ENCODE measurements at regions not wholly inside any gene's neighbourhood (a gene's known extent, or its start where the extent isn't known, plus 50 kb on each side); places are given as distances from the start of the nearest gene placed in this dataset.
"Not testable (repeated sequence)": the region's sequence is repeated elsewhere in the genome, so short reads cannot be mapped to it uniquely, and the experiment has no call there.

DNA sequence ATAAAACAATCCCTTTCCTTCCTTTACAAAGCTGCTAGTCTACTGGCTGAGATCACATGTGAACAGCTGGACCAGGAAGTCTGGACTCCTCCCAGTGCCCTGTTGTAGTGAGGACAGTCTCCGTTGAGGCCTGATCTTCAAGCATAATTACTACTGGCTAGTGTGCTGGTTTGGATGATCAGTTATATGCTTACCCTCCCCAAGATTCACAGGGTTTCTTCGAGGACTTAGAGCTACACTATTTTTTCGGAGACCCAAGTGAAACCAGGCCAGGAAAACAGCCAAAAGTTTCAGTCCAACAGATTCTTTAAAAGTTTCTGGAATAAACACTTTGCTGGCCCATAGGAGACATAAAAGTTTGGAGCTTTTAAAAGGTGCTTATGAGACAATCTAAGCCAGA is 194.9 kb upstream of the CDH11 start:
- DNase-seq (ENCODE audit: low read depth), result no peak
- H3K4me3 ChIP-seq (ENCODE audit: low read depth, low read length), result no peak overlapping the region
- TF ChIP-seq, protein P1, sequence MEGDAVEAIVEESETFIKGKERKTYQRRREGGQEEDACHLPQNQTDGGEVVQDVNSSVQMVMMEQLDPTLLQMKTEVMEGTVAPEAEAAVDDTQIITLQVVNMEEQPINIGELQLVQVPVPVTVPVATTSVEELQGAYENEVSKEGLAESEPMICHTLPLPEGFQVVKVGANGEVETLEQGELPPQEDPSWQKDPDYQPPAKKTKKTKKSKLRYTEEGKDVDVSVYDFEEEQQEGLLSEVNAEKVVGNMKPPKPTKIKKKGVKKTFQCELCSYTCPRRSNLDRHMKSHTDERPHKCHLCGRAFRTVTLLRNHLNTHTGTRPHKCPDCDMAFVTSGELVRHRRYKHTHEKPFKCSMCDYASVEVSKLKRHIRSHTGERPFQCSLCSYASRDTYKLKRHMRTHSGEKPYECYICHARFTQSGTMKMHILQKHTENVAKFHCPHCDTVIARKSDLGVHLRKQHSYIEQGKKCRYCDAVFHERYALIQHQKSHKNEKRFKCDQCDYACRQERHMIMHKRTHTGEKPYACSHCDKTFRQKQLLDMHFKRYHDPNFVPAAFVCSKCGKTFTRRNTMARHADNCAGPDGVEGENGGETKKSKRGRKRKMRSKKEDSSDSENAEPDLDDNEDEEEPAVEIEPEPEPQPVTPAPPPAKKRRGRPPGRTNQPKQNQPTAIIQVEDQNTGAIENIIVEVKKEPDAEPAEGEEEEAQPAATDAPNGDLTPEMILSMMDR (IDR thresholded peaks at IDR 0.05; ENCODE audit: insufficient read depth, low read depth, low read length, missing control alignments), result no peak

DNA sequence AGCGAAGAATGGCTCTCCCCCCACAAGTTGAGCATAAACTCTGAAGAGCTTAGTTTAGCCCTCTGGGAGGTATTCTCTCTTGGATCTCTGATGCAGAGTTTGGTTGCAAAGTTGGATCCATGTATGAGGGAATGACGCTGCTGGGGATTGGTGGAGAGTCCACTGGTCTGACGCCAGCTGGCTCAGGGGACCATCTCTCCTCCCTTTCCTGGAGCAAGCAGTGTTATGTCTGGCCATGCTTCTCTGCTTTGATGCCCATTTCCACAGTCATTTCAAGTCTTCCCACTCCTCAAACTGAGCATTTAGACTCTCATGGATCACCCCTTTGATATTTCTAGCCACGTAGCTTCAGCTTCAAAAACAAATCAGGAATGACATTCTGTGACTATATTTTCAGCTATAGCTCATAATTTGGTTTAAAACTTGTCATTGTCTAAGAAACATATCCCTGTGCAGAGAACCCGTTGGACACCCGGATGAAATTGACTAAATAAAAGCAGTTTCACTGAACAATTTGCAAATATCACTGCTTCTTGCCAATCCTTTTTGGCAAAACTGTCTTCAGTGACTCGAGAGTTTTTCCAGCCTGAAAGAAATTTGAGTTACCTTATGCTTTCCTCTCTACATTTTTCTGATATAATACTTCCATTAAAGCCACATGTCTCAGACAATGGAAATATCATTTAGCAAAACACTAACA is 193.4 kb upstream of the CDH11 start:
- TF ChIP-seq, protein P1 (IDR thresholded peaks at IDR 0.05; ENCODE audit: insufficient read depth, low read depth, low read length, missing control alignments), result no peak
- H3K4me3 ChIP-seq (ENCODE audit: low read depth, low read length), result no peak overlapping the region
- no peak for DNase-seq (ENCODE audit: low read depth)

DNA sequence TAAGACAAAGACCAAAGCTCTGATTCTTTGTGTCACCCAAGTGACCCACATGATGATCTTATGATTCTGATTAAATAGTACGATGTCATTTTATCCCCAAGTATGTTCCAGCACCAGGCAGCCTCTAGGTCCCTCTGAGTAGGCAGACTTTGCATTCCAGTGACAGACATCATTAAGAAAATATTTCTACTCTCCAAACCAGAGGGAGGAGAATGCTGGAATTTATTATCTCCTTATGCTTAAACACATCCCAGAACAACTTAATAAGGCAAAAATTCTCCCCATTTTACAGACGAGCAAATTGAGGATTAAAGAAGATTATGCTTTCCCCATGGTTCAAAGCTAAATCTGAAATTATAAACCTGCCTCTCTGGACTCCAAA is 192.8 kb upstream of the CDH11 start:
- H3K4me3 ChIP-seq (ENCODE audit: low read depth, low read length), result no peak overlapping the region
- TF ChIP-seq, protein P1 (IDR thresholded peaks at IDR 0.05; ENCODE audit: insufficient read depth, low read depth, low read length, missing control alignments), result no peak
- DNase-seq (ENCODE audit: low read depth), result no peak

DNA sequence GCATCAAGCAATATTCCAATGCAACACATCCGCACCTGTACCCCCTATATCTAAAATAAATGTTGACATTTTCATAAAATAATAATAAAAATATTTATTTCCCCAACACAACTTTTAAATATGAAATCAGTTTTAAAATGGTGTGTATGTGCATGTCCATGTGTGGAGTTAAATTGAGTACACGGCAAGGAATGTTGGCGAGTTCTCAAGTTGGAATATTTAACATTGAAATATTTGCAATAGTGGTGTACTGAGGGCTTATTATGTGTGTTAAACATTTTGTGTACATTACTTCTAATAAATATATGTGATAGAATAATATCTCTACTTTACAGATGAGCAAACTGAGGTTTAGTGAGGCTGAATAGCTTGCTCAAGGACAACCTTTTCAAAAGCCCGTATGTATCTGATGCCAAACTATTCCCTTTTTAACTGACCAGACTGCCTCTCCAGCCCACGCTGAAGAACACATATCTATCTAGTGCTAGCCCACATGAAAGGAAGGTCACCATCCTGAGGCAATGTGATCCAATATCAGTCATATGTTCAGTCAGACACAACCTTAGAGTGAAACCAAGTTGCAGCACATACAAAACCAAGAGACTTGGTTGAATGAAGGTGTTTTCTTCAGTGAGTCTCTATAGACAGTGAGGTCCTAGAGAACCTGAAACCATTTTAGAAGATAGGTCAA is 192.2 kb upstream of the CDH11 start:
- H3K4me3 ChIP-seq (ENCODE audit: low read depth, low read length), result no peak overlapping the region
- TF ChIP-seq, protein P1 (IDR thresholded peaks at IDR 0.05; ENCODE audit: insufficient read depth, low read depth, low read length, missing control alignments), result no peak
- no peak for DNase-seq (ENCODE audit: low read depth)

DNA sequence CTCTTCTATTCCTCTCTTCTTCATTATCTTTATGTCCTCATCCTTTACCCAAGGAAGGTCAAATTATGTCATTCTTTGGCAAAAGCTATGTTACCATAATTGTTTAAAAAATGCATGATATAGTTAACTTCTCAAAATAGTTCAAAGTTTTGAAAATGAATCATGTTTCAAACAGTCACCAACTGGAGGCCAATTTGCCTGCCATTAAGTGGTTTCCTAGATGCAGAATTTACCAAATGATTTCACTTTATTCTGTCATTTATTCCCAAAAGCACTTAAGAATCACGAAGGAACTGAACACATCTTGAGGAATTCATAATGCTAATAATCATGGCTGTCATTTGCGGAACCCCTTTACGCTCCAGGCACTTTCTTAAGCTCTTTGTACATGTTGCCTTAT is 190.9 kb upstream of the CDH11 start:
- no peak for DNase-seq (ENCODE audit: low read depth)

DNA sequence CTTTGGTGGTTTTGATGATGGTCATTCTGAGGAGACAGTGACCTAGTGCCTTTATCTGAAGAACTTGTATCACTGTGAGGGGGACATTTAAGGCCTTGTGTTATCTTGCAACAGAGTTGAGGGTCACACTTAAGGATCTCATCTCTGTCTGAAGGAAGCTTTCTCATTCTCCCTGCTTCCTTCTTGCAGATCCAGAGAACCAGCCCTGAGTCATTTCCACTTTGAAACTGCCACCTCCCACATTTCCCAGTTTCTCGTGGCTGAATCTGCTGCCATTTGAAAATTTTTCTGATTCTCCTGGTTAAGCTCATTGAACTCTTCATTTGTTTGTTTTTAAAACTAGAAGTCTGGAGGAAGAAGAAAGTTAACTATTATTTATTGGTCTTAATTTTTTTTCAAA is 190.2 kb upstream of the CDH11 start:
- TF ChIP-seq, protein P1 (IDR thresholded peaks at IDR 0.05; ENCODE audit: insufficient read depth, low read depth, low read length, missing control alignments), result no peak
- DNase-seq (ENCODE audit: low read depth), result no peak
- no peak overlapping the region for H3K4me3 ChIP-seq (ENCODE audit: low read depth, low read length)

More for the DNA sequence above, 190.9 kb upstream of the CDH11 start:
- TF ChIP-seq, protein P1 (IDR thresholded peaks at IDR 0.05; ENCODE audit: insufficient read depth, low read depth, low read length, missing control alignments), result no peak
- H3K4me3 ChIP-seq (ENCODE audit: low read depth, low read length), result no peak overlapping the region

DNA sequence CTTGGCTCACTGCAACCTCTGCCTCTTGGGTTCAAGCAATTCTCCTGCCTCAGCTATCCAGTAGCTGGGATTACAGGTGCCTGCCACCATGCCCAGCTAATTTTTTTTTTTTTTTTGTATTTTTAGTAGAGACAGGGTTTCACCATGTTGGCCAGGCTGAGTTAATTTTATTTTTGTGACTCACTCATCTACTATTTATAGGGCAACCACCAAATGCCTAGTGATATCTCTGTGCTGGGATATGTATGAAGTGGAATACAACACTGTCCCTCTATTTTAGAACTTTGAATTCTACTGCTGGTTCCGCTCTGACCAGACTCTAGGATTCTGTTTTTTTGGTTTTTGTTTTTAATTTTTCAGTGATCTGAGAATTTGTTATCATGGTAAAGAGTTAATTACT is 188.6 kb upstream of the CDH11 start:
- DNase-seq (ENCODE audit: low read depth); H3K4me3 ChIP-seq (ENCODE audit: low read depth, low read length): not testable (repeated sequence)
